Ovary (tissue), 3 donors: ENCODE measurements at regions not wholly inside any gene's neighbourhood (a gene's known extent, or its start where the extent isn't known, plus 50 kb on each side); places are given as distances from the start of the nearest gene placed in this dataset.

Experiments used
- CTCF ChIP-seq, 3 donors: fragments of 450-650 bp in 2 of 3; fragments of 200-600 bp in 1 of 3; IDR thresholded peaks; one replicate each; pipeline versions ENCODE4 v1.5.1 to v1.8.0; 2016 to 2022; ENCODE audit warnings: antibody characterized with exemption in 3 of 3, mild to moderate bottlenecking in 1 of 3
- EP300 ChIP-seq: sonication (generic); formaldehyde crosslinking; IDR thresholded peaks from one replicate; pipeline ENCODE4 v1.6.1; 2017; ENCODE audit warnings: antibody characterized with exemption
- POLR2A ChIP-seq: fragments of 450-650 bp; IDR thresholded peaks from one replicate; pipeline ENCODE4 v1.6.1; 2017; ENCODE audit warnings: antibody characterized with exemption, mild to moderate bottlenecking, moderate library complexity
- donor health status: DM: no; HTN: no; CAD: no.

DNA sequence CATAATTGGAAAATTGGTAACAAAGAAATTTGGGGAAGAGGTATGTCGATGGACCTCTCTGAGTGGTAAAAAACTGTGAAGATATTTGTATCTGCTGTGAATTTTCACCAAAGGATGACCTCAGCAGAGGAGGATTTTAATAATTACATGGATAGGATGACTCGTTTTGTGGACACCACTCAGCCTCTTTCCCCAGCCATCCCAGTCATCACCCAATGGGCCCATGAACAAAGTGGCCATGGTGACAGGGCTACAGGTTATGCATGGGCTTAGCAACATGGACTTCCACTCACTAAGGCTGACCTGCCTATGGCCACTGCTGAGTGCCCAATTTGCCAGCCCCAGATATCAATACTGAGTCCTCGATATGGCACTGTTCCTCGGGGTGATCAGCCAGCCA lies 577.5 kb upstream of the FBXO33 start:
- no peak for TF ChIP-seq POLR2A
- no peak for TF ChIP-seq CTCF (IDR thresholded peaks at IDR 0.05)
- TF ChIP-seq EP300 = no peak
